HT1080 (cell line): ENCODE measurements at regions not wholly inside any gene's neighbourhood (a gene's known extent, or its start where the extent isn't known, plus 50 kb on each side); places are given as distances from the start of the nearest gene placed in this dataset.

Source experiments
- DNase-seq: peaks from one replicate; pipeline ENCODE4 v3.0.0-alpha.2; 2015; ENCODE audit warnings: low read depth

DNA sequence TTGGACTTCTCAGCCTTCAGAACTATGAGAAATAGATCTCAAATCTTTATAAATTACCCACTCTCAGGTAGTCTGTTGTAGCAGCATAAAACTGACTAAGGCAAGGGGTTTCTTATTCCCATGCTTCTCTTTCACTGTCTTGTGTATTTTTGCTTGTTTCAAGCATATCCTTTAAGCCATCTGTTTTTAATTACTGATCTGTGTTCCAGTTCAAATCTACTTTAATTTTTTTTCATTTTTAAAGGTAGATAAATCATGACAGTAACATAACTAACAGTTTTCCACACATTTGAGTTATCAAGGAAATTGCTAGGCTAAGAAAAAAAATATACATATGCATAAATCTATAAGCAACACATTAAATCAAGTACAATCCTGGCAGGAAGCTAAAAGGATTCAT, 317.9 kb upstream of the TNP1 start:
- DNase-seq, result no peak

GRCh38 chr2:217171874-217172273, 312.0 kb upstream of the TNP1 start:
- no peak for DNase-seq

DNA sequence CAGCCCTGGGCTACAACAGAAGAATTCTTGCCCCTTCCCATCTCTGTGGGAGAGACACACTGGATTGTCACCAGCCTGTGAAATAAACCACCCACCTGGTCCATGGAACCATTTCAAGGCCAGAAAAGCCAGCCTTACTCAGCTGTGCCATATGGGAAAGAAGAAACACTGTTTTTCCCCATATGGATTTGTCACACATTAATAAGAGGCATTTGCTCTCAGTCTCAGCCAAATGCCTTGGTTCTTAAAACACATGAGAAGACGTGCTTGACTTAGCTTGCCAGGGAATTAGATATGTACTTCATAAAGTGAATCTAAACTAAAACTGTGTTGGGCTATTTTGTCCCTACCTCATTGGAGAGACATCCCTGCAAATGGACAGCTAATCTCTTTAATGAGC, 308.6 kb upstream of the TNP1 start:
- no peak for DNase-seq

DNA sequence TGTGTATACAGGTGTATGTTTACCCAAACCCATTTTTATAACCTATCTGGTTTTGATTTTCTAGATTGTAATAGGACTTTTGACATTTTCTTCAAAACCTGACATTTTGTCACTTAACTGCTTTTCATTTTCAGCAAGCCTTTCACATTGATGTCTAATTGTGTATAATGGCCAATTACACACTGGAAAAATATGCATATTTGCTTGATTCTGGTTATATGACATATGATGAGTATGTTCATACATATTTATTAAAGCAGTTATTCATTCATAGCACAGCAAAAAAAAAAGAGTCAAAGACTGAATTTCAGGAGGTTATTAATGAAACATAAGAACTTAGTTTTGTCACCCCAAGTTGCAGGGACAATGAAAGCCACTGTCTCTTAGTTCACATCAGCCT, 307.7 kb upstream of the TNP1 start:
- no peak for DNase-seq

DNA sequence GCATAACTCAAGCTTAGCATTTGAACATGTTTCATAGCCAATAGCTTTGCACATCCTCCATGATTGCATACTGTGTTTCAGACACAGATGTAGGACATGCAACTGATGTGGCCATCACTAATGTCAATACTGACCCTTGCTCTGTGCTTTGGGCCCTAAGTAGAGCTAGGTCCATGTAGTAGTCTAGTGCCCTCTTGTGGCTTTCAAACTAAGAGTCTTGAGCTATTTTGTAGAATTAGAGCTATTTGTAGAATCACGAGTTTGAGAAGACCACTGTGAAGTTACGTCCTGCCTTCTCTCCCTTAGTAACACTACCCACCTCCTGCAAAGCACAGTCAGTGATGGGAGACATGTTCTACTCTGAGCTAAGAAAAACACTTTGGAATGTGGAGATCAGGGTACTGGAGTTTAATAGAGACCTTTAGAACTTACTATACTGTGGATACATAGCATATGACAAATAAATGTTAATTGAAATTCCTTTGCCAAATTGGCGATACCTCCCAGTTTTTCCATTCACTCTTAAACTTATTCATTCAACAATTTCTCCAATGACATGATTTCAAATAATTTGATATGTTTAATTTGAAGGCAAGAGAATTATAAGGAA, 306.5 kb upstream of the TNP1 start:
- peak; percentile 52 for DNase-seq

GRCh38 chr2:217165547-217165946, 305.7 kb upstream of the TNP1 start:
- no peak for DNase-seq

GRCh38 chr2:217163987-217164386, 304.1 kb upstream of the TNP1 start:
- no peak for DNase-seq

GRCh38 chr2:217162533-217162932, 302.7 kb upstream of the TNP1 start:
- peak; percentile 98 for DNase-seq

DNA sequence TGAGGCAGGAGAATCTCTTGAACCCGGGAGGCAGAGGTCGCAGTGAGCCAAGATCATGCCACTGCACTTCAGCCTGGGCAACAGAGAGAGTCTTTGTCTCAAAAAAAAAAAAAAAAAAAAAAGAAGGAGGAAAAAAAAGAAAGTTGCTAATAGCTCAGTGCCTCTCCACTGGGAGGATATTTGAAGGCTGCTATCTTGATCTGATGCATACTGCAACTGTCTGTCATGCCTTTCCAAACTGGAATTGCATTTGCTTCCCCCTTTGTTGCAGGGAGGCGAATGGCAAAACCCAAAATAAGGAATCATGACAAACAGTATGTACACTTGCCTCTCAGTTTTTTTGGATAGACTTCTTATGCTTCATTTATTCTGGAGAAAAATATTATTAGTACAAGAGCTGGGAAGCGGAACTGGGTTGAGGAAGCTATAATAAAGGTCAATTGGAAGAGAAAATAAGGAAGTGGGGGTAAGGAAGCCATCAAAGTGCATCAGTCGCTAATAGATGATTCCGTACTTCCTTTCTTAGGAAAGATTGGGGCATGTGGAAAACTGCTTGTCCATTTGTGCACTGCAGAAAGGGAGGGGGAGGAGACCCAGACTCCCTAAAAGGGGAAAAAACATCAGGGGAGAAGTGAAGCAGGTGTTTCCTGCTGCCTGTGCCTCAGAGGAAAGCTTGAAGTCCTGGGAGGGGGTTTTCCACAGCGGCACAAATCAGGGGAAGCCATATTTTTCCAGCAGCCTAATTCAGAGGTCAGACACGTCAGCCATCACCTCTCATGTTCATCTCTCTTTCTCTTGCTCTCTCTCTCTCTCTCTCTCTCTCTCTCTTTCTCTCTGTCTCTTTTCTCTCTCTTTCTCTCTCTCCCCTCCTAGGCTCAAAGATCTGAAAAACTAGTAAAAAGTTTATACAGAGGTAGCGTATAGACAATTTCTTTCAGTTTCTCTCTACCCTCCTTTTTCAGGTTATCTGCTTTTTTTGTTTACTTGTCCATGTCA, 301.4 kb upstream of the TNP1 start:
- peak; percentile 37 for DNase-seq

- DNase-seq, result peak; percentile 70
These were observed 300.4 kb upstream of the TNP1 start for GRCh38 chr2:217160103-217160743.

GRCh38 chr2:217158928-217159327, 299.1 kb upstream of the TNP1 start:
- DNase-seq, result no peak

GRCh38 chr2:217157581-217157980, 297.7 kb upstream of the TNP1 start:
- DNase-seq, result no peak

- DNase-seq, result no peak
These were observed 296.9 kb upstream of the TNP1 start for GRCh38 chr2:217156801-217157200.

GRCh38 chr2:217154923-217155322, 295.1 kb upstream of the TNP1 start:
- DNase-seq, result no peak

GRCh38 chr2:217153510-217153909, 293.6 kb upstream of the TNP1 start:
- no peak for DNase-seq

DNA sequence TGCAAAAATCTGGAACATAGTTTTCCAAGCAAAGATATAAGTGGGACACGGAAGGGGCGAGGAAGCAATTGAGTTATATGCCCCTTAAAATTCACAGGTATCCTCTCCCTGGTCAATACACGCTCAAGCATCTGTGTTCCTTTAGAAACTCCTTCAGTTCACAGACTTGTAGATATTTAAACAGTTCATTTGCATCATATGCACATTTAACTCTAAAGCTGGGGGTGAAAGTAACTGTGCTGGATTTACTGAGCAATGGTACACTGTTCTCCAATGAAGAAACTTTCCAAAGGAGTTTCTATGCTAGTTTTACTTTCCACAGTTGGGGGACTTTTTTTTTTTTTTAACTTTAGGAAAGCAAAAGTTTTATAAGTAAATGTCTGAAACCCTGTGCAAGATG, 293.0 kb upstream of the TNP1 start:
- DNase-seq, result no peak

DNA sequence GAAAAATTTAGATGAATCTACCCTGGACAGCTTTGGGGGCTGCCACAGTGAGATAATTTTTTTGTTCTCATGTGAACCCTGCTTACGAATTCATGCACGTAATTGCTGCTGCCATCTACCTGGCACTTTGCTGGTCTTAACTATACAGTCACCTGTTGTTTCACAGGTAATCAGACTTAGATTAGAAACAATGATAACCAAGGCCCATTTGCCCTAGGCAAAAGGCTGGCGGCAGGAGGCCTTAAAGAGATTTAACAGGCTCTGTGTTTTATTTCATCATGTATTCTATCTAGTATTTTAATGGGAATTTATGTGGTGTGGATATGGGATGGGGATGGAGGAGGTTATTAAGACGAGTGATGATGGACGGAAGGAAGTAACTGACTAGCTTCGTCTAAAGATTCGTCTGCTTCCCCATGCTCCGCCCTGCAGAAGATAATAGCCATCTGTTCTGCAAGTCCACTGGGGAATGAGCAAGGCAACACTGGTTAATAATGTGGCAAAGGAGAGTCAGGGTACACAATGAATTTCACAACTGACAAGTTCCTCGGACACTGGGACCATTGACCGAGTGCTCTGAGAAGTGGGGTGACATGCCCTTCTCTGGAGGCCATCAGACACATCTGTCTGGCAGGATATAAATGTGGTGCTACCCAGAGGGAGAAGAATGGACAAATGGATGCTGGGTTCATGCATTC, 291.8 kb upstream of the TNP1 start:
- no peak for DNase-seq

DNA sequence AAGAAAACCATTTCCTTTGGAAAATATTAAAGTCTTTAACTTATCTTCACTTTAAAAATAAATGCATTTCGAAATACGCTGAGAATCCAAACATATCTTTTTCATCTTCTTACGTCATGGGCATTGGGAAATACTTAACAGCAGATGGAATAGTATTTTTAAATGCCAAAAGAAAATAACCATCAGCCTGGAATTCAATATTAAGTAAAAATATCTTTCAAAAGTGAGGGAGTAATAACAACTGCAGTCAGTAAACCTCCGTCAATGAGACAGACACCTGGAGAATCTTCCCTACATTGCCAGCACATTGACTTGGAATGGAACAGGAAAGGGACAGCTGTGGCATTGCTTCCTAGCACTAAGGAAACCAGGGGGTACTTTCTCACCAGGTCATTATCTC, 290.4 kb upstream of the TNP1 start:
- DNase-seq, result no peak

DNA sequence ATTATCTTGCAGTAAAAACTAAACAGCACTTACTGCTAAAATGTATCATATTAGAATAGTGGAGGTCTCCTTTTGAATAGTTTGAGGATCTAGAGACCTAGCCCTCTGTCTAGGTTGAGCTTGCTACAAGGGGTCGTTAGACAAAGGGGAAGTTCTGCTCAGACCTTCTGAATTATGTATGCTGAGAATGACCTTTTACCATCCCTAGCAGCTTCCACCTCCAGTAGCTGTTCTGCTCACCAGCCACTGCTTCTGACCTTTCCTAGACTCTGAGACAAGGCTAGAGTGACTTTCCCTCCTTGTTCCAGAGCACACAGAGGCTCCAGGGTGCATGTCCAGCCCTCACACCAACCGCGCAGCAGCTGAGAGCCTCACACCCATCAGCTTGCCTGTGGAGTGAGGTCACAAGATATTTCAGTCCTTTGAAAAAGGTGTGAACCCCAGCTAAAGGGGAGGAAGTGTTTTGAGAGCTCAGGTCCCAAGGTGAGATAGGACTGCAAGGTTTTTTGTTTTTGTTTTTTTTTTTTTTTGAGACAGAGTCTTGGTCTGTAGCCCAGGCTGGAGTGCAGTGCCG, 289.3 kb upstream of the TNP1 start:
- no peak for DNase-seq

- DNase-seq, result no peak
These were observed 288.0 kb upstream of the TNP1 start for GRCh38 chr2:217147818-217148217.

- no peak for DNase-seq
These were observed 287.1 kb upstream of the TNP1 start for GRCh38 chr2:217146956-217147355.
